ENCODE measurements at regions not wholly inside any gene's neighbourhood (a gene's known extent, or its start where the extent isn't known, plus 50 kb on each side); places are given as distances from the start of the nearest gene placed in this dataset.

DNA sequence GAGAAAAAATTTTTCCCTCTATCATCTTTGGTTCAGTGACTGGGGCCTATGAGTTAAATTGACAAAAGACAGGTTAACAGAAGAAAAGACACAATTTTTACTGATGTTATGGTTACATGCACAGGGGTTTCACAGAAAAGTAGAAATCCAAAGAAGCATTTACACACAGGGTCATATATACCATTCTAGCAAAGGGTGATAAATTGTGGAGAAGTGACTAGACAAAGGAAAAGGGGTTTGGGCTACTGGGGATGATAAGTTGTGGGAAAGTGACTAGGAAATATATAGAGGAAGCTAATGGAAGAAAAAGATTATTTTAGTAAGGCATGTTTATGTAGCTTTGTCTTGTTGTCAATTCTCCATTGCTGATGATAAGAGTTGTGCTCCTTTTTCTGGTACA is 276.7 kb upstream of the JARID2 start:
- TF ChIP-seq, protein P1, sequence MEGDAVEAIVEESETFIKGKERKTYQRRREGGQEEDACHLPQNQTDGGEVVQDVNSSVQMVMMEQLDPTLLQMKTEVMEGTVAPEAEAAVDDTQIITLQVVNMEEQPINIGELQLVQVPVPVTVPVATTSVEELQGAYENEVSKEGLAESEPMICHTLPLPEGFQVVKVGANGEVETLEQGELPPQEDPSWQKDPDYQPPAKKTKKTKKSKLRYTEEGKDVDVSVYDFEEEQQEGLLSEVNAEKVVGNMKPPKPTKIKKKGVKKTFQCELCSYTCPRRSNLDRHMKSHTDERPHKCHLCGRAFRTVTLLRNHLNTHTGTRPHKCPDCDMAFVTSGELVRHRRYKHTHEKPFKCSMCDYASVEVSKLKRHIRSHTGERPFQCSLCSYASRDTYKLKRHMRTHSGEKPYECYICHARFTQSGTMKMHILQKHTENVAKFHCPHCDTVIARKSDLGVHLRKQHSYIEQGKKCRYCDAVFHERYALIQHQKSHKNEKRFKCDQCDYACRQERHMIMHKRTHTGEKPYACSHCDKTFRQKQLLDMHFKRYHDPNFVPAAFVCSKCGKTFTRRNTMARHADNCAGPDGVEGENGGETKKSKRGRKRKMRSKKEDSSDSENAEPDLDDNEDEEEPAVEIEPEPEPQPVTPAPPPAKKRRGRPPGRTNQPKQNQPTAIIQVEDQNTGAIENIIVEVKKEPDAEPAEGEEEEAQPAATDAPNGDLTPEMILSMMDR (IDR thresholded peaks at IDR 0.05): no peak
- TF ChIP-seq POLR2AphosphoS5 (IDR thresholded peaks at IDR 0.05; ENCODE audit: insufficient read depth in 1 of 2, low read depth in 1 of 2): no peak
- no peak for TF ChIP-seq POLR2A (IDR thresholded peaks at IDR 0.05)
